CD8-positive, alpha-beta memory T cell (primary cell): ENCODE measurements at regions not wholly inside any gene's neighbourhood (a gene's known extent, or its start where the extent isn't known, plus 50 kb on each side); places are given as distances from the start of the nearest gene placed in this dataset.
A peak's percentile ranks its signal among the peaks of the same experiment; 100 is the strongest.

Experiments
- CTCF ChIA-PET: fragments of 350-600 bp; sonication (Branson Sonifier 250); formaldehyde crosslinking; loops from one replicate; lab custom pipeline; 2021; ENCODE audit warnings: antibody characterized with exemption; lab: Charles Lee
- POLR2A ChIA-PET: fragments of 350-600 bp; sonication (Branson Sonifier 250); formaldehyde crosslinking; loops from one replicate; lab custom pipeline; 2021; ENCODE audit warnings: antibody characterized with exemption; lab: Charles Lee
- DNase-seq, 5 donors: peaks; one replicate each; pipeline versions ENCODE4 v3.0.0 to v3.0.0-alpha.2; 2020 to 2022; ENCODE audit warnings: mixed read lengths in 1 of 5
- H3K27ac ChIP-seq: one replicate; pipeline ENCODE4 v1.7.0; 2013; ENCODE audit warnings: low read depth, mild to moderate bottlenecking, low read length, moderate library complexity
- H3K27me3 ChIP-seq: 2 replicates; pipeline ENCODE4 v1.7.0; 2013; ENCODE audit warnings: low read length, mild to moderate bottlenecking; ENCODE audit not compliant: insufficient read depth, poor library complexity, severe bottlenecking
- H3K36me3 ChIP-seq: 2 replicates; pipeline ENCODE4 v1.7.0; 2013; ENCODE audit warnings: mild to moderate bottlenecking, low read length, moderate library complexity; ENCODE audit not compliant: insufficient read depth
- H3K4me1 ChIP-seq: 2 replicates; pipeline ENCODE4 v1.7.0; 2013; ENCODE audit warnings: mild to moderate bottlenecking, low read length, moderate library complexity; ENCODE audit not compliant: insufficient read depth
- H3K4me3 ChIP-seq: 2 replicates; pipeline ENCODE4 v1.7.0; 2013; ENCODE audit warnings: mild to moderate bottlenecking, low read length
- H3K9me3 ChIP-seq: 2 replicates; pipeline ENCODE4 v1.7.0; 2013; ENCODE audit warnings: mild to moderate bottlenecking, low read length
- H3K27ac Mint-ChIP-seq, 8 donors: one replicate each; pipeline ENCODE4 v1.8.0; 2020 to 2021; ENCODE audit warnings: mixed read lengths in 8 of 8, mild to moderate bottlenecking in 6 of 8, inconsistent platforms in 3 of 8, moderate library complexity in 3 of 8
- H3K27me3 Mint-ChIP-seq, 2 donors: one replicate each; pipeline ENCODE4 v1.8.0; 2020 to 2021; ENCODE audit warnings: mixed read lengths in 2 of 2, mild to moderate bottlenecking in 1 of 2, moderate library complexity in 1 of 2
- H3K36me3 Mint-ChIP-seq, 3 donors: one replicate each; pipeline ENCODE4 v1.8.0; 2020 to 2021; ENCODE audit warnings: mixed read lengths in 3 of 3, inconsistent platforms in 1 of 3, mild to moderate bottlenecking in 1 of 3
- H3K4me1 Mint-ChIP-seq, 3 donors: one replicate each; pipeline ENCODE4 v1.8.0; 2020 to 2021; ENCODE audit warnings: mixed read lengths in 3 of 3, inconsistent platforms in 1 of 3, mild to moderate bottlenecking in 1 of 3
- H3K4me3 Mint-ChIP-seq, 7 donors: one replicate each; pipeline ENCODE4 v1.8.0; 2020 to 2021; ENCODE audit warnings: mixed read lengths in 7 of 7, mild to moderate bottlenecking in 6 of 7, moderate library complexity in 4 of 7, inconsistent platforms in 2 of 7
- H3K9me3 Mint-ChIP-seq, 5 donors: one replicate each; pipeline ENCODE4 v1.8.0; 2020 to 2022; ENCODE audit warnings: mixed read lengths in 5 of 5, mild to moderate bottlenecking in 3 of 5, moderate library complexity in 2 of 5, inconsistent platforms in 1 of 5

GRCh38 chr2:30060562-30060961 lies 86.2 kb upstream of the YPEL5 start:
- peaks cover 15 to 31% (median 25%) of the 10 kb centered on the region in 5 donors for H3K9me3 Mint-ChIP-seq
- H3K27ac Mint-ChIP-seq = no peak overlapping the region
- no peak for DNase-seq
- Histone ChIP-seq H3K27ac (no peak overlapping the region), H3K36me3 (no peaks in the 10 kb centered on the region), H3K4me3 (no peak overlapping the region), H3K4me1 (no peaks in the 10 kb centered on the region), H3K9me3 (no peaks in the 10 kb centered on the region), H3K27me3 (no peaks in the 10 kb centered on the region)
- ChIA-PET CTCF (no interaction called here), POLR2A (no interaction called here)
- H3K4me1 Mint-ChIP-seq = no peaks in the 10 kb centered on the region
- H3K27me3 Mint-ChIP-seq = peaks cover 33 to 52% of the 10 kb centered on the region in 2 donors
- no peak overlapping the region for H3K4me3 Mint-ChIP-seq
- H3K36me3 Mint-ChIP-seq = peaks cover 0 to 2% (median 0%) of the 10 kb centered on the region in 3 donors

DNA sequence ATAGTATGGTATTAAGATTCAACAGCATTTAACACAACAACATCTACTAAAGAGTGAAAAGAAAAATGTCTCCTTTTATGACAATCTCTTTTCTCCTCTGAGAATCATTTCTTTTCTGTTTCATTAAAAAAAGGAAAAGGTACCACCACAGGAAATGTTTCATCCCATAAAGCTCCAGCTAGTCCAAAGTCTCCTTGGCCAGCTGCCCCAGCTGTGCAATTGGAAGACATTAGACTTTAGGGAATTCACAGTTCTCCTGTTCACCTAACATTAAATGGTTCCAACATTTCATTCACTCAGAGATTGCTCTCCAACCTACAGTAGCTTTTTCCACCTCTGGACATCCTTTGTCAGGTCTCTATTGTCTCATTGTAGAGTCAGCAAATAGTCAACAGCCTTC lies 78.7 kb upstream of the YPEL5 start:
- ChIA-PET POLR2A (no interaction called here), CTCF (no interaction called here)
- Histone ChIP-seq H3K4me1 (no peaks in the 10 kb centered on the region), H3K27ac (no peak overlapping the region), H3K27me3 (no peaks in the 10 kb centered on the region), H3K9me3 (no peaks in the 10 kb centered on the region), H3K4me3 (no peak overlapping the region), H3K36me3 (no peaks in the 10 kb centered on the region)
- Mint-ChIP-seq H3K27ac (no peak overlapping the region), H3K27me3 (peaks cover 19 to 58% of the 10 kb centered on the region in 2 donors), H3K4me3 (no peak overlapping the region), H3K36me3 (no peaks in the 10 kb centered on the region), H3K4me1 (no peaks in the 10 kb centered on the region), H3K9me3 (peaks cover 15 to 30% (median 26%) of the 10 kb centered on the region in 5 donors)
- DNase-seq = no peak

GRCh38 chr2:30072250-30072842 lies 74.5 kb upstream of the YPEL5 start:
- Histone ChIP-seq H3K4me3 (no peak overlapping the region), H3K27ac (no peak overlapping the region), H3K27me3 (no peaks in the 10 kb centered on the region), H3K9me3 (no peaks in the 10 kb centered on the region), H3K36me3 (no peaks in the 10 kb centered on the region), H3K4me1 (no peaks in the 10 kb centered on the region)
- H3K27ac Mint-ChIP-seq = no peak overlapping the region
- peak; percentile 21 to 56 (median 29) for DNase-seq
- CTCF ChIA-PET = interaction anchor here (1.0 kb wide), 1 partner anchor 21 kb away, joined by 3 read pairs; no protein-coding TSS in a partner anchor
- no peaks in the 10 kb centered on the region for H3K36me3 Mint-ChIP-seq
- no peaks in the 10 kb centered on the region for H3K4me1 Mint-ChIP-seq
- H3K4me3 Mint-ChIP-seq = no peak overlapping the region
- H3K27me3 Mint-ChIP-seq = peaks cover 21 to 62% of the 10 kb centered on the region in 2 donors
- POLR2A ChIA-PET = no interaction called here
- no peaks in the 10 kb centered on the region for H3K9me3 Mint-ChIP-seq

DNA sequence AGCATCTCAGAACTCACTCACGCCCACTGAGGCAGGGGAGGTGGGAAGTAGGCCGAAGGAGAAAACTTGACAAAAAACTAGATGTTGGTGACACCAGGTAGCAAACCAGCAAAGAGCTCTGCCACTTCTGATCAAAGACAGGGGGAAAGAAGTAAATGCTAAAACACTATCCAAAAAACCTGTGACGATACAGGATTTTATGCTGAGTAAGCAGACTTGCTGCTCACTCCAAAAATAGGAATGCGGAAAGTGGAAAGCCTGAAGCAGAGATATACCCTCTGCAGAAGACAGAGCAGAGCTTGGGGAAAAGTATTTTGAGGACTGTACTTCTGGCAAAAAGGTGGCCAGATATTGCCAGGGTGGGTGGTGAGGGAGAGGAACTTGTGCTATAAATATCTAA lies 73.3 kb upstream of the YPEL5 start:
- Histone ChIP-seq H3K4me3 (no peak overlapping the region), H3K9me3 (no peaks in the 10 kb centered on the region), H3K36me3 (no peaks in the 10 kb centered on the region), H3K4me1 (no peaks in the 10 kb centered on the region), H3K27me3 (no peaks in the 10 kb centered on the region), H3K27ac (no peak overlapping the region)
- Mint-ChIP-seq H3K36me3 (no peaks in the 10 kb centered on the region), H3K4me1 (no peaks in the 10 kb centered on the region), H3K9me3 (no peaks in the 10 kb centered on the region), H3K27me3 (peaks cover 21 to 68% of the 10 kb centered on the region in 2 donors), H3K4me3 (no peak overlapping the region), H3K27ac (no peak overlapping the region)
- ChIA-PET POLR2A (no interaction called here), CTCF (no interaction called here)
- no peak for DNase-seq

GRCh38 chr2:30074023-30074422 lies 72.8 kb upstream of the YPEL5 start:
- no peaks in the 10 kb centered on the region for H3K36me3 ChIP-seq
- Mint-ChIP-seq H3K27me3 (peaks cover 20 to 68% of the 10 kb centered on the region in 2 donors), H3K4me3 (no peak overlapping the region), H3K4me1 (no peaks in the 10 kb centered on the region), H3K9me3 (no peaks in the 10 kb centered on the region), H3K36me3 (no peaks in the 10 kb centered on the region), H3K27ac (no peak overlapping the region)
- no peaks in the 10 kb centered on the region for H3K9me3 ChIP-seq
- no peaks in the 10 kb centered on the region for H3K4me1 ChIP-seq
- no peak for DNase-seq
- no peaks in the 10 kb centered on the region for H3K27me3 ChIP-seq
- ChIA-PET CTCF (no interaction called here), POLR2A (no interaction called here)
- no peak overlapping the region for H3K4me3 ChIP-seq
- no peak overlapping the region for H3K27ac ChIP-seq

GRCh38 chr2:30078521-30078920 lies 68.3 kb upstream of the YPEL5 start:
- H3K27ac ChIP-seq = no peak overlapping the region
- Mint-ChIP-seq H3K4me1 (no peaks in the 10 kb centered on the region), H3K27me3 (peaks cover 7 to 48% of the 10 kb centered on the region in 2 donors), H3K9me3 (no peaks in the 10 kb centered on the region), H3K36me3 (no peaks in the 10 kb centered on the region), H3K4me3 (no peak overlapping the region), H3K27ac (no peak overlapping the region)
- no peaks in the 10 kb centered on the region for H3K9me3 ChIP-seq
- no peaks in the 10 kb centered on the region for H3K27me3 ChIP-seq
- H3K4me1 ChIP-seq = no peaks in the 10 kb centered on the region
- no peaks in the 10 kb centered on the region for H3K36me3 ChIP-seq
- ChIA-PET POLR2A (no interaction called here), CTCF (no interaction called here)
- no peak overlapping the region for H3K4me3 ChIP-seq
- DNase-seq = no peak

GRCh38 chr2:30084915-30085314 lies 61.9 kb upstream of the YPEL5 start:
- no peak overlapping the region for H3K4me3 Mint-ChIP-seq
- H3K4me3 ChIP-seq = no peak overlapping the region
- H3K27me3 ChIP-seq = no peaks in the 10 kb centered on the region
- POLR2A ChIA-PET = no interaction called here
- H3K9me3 Mint-ChIP-seq = no peaks in the 10 kb centered on the region
- no peaks in the 10 kb centered on the region for H3K36me3 Mint-ChIP-seq
- peak overlapping the region in 1 of 8 donors; percentile 30 for H3K27ac Mint-ChIP-seq
- H3K27me3 Mint-ChIP-seq = peaks cover 10 to 41% of the 10 kb centered on the region in 2 donors
- no peaks in the 10 kb centered on the region for H3K4me1 Mint-ChIP-seq
- H3K36me3 ChIP-seq = no peaks in the 10 kb centered on the region
- H3K9me3 ChIP-seq = no peaks in the 10 kb centered on the region
- no peak overlapping the region for H3K27ac ChIP-seq
- CTCF ChIA-PET = no interaction called here
- H3K4me1 ChIP-seq = no peaks in the 10 kb centered on the region
- no peak for DNase-seq

DNA sequence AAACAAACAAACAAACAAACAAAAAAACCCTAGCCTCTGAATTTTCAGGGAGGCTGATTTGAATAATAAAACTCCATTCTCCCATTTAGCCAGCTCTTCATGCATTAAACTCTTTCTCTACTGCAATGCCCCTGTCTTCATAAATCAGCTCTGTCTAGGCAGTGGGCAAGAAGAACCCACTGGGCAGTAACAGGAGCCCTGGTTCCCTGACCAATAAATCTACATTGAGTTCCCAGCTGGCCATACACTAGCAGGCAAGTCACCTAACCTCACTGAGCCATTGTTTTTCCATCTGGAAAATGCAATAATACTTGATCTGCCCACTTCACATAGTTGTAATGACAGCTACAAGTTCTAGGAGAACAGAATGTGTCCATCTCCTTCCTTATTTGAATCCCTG lies 57.6 kb upstream of the YPEL5 start:
- DNase-seq = no peak
- Mint-ChIP-seq H3K27ac (no peak overlapping the region), H3K27me3 (peaks cover 23 to 50% of the 10 kb centered on the region in 2 donors), H3K9me3 (no peaks in the 10 kb centered on the region), H3K4me1 (peaks cover 0 to 3% (median 0%) of the 10 kb centered on the region in 3 donors), H3K36me3 (no peaks in the 10 kb centered on the region), H3K4me3 (no peak overlapping the region)
- H3K9me3 ChIP-seq = no peaks in the 10 kb centered on the region
- peaks cover 3% of the 10 kb centered on the region for H3K27me3 ChIP-seq
- no peaks in the 10 kb centered on the region for H3K4me1 ChIP-seq
- H3K36me3 ChIP-seq = no peaks in the 10 kb centered on the region
- ChIA-PET POLR2A (no interaction called here), CTCF (interaction anchor here (0.9 to 3.8 kb wide), 4 partner anchors 26 to 621 kb away, joined by 3 to 16 read pairs (median 6); no protein-coding TSS in a partner anchor)
- no peak overlapping the region for H3K4me3 ChIP-seq
- no peak overlapping the region for H3K27ac ChIP-seq
